ENCODE measurements at regions not wholly inside any gene's neighbourhood (a gene's known extent, or its start where the extent isn't known, plus 50 kb on each side); places are given as distances from the start of the nearest gene placed in this dataset.
"Not testable (repeated sequence)": the region's sequence is repeated elsewhere in the genome, so short reads cannot be mapped to it uniquely, and the experiment has no call there.

- TF ChIP-seq CTCF (IDR thresholded peaks at IDR 0.05; ENCODE audit: insufficient read depth, low read depth, low read length, missing control alignments), result no peak
- no peak overlapping the region for H3K4me3 ChIP-seq (ENCODE audit: low read depth, low read length)
These were observed 406.0 kb downstream of the RSL24D1 start for GRCh38 chr15:54790693-54791092.

GRCh38 chr15:54789376-54789775 is 407.4 kb downstream of the RSL24D1 start:
- DNase-seq (ENCODE audit: low read depth), result peak; percentile 1
- no peak overlapping the region for H3K4me3 ChIP-seq (ENCODE audit: low read depth, low read length)
- no peak for TF ChIP-seq CTCF (IDR thresholded peaks at IDR 0.05; ENCODE audit: insufficient read depth, low read depth, low read length, missing control alignments)

More at GRCh38 chr15:54790693-54791092, 406.0 kb downstream of the RSL24D1 start:
- DNase-seq (ENCODE audit: low read depth), result no peak

GRCh38 chr15:54781220-54781619 is 415.5 kb downstream of the RSL24D1 start:
- not testable (repeated sequence) for DNase-seq (ENCODE audit: low read depth); H3K4me3 ChIP-seq (ENCODE audit: low read depth, low read length)

DNA sequence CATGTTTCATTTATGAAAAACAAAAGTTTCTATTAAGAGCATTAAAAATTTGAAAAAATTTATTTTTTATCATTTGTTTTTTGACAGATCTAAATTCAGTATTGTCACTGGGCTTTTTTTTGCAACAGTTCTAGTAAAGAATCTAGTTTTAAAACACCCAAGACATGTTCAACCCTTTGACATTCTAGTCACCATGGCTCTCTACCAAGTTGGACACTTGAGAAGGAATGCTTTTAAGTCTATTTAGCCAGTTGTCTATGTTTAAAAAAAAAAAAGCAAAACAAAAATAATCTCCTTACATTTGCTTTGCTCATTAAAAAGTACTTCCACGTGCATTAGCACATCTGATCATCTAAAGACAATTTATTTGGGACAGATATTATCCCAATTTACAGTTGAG is 417.5 kb downstream of the RSL24D1 start:
- H3K4me3 ChIP-seq (ENCODE audit: low read depth, low read length), result no peak overlapping the region
- no peak for TF ChIP-seq CTCF (IDR thresholded peaks at IDR 0.05; ENCODE audit: insufficient read depth, low read depth, low read length, missing control alignments)
- DNase-seq (ENCODE audit: low read depth), result no peak

DNA sequence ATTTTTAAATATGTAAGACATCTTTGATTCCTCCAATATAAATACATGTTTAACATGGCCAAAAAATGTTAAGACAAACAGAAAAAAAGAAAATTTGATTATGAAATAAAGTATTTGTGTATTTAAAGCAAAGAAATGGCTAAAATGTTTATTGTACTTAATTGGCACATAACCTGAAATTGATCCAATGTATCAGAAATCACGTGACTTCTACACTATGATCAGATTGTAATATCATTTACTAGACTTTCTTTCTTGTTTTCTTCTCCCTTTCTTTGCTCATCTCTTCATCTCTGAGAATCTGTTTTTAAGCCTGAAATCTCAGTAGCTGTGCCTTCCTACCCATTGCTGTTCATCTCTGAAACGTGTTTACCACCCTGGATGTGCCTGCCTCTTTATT is 420.3 kb downstream of the RSL24D1 start:
- TF ChIP-seq CTCF (IDR thresholded peaks at IDR 0.05; ENCODE audit: insufficient read depth, low read depth, low read length, missing control alignments), result no peak

GRCh38 chr15:54772663-54773062 is 424.1 kb downstream of the RSL24D1 start:
- no peak overlapping the region for H3K4me3 ChIP-seq (ENCODE audit: low read depth, low read length)
- no peak for TF ChIP-seq CTCF (IDR thresholded peaks at IDR 0.05; ENCODE audit: insufficient read depth, low read depth, low read length, missing control alignments)
- no peak for DNase-seq (ENCODE audit: low read depth)

More for the DNA sequence above, 420.3 kb downstream of the RSL24D1 start:
- H3K4me3 ChIP-seq (ENCODE audit: low read depth, low read length), result no peak overlapping the region
- DNase-seq (ENCODE audit: low read depth), result no peak

GRCh38 chr15:54749461-54749860 is 447.3 kb downstream of the RSL24D1 start:
- H3K4me3 ChIP-seq (ENCODE audit: low read depth, low read length), result not testable (repeated sequence)
- peak; percentile 1 for DNase-seq (ENCODE audit: low read depth)

DNA sequence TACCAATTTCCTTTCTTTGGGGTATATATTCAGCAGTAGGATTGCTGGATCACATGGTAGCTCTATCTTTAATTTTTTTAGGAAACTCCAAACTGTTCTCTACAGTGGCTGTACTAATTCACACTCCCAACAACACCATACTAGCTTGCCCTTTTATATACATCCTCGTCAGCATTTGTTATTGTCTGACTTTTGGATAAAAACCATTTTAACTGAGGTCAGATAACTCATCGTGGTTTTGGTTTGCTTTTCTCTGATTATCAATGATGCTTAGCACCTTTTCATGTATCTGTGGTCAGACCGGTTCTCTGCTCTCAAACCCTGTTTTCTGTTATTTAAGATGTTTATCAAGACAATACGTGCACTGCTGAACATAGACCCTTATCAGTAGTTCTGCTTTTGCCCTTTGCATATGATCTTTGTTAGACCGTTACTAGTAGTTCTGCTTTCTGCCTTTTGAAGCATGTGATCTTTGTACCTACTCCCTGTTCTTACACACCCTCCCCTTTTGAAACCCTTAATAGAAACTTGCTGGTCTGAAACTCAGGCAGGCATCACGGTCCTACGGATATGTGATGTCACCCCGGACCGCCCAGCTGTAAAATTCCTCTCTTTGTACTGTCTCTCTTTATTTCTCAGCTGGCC is 474.3 kb downstream of the RSL24D1 start:
- H3K4me3 ChIP-seq (ENCODE audit: low read depth, low read length), result no peak overlapping the region
- no peak for TF ChIP-seq CTCF (IDR thresholded peaks at IDR 0.05; ENCODE audit: insufficient read depth, low read depth, low read length, missing control alignments)
- peak; percentile 5 for DNase-seq (ENCODE audit: low read depth)

All from GM12865 (cell line).